T-cell (primary cell): ENCODE measurements at regions not wholly inside any gene's neighbourhood (a gene's known extent, or its start where the extent isn't known, plus 50 kb on each side); places are given as distances from the start of the nearest gene placed in this dataset.
A peak's percentile ranks its signal among the peaks of the same experiment; 100 is the strongest.

ENCODE experiments used
- ATAC-seq, 4 experiments: fragments of 200-7000 bp in 3 of 4; fragments of 150-1000 bp in 1 of 4; cut with Tn5 transposase; replicated peaks in 1 of 4; 1 replicate in 3 of 4; 2 replicates in 1 of 4; pipeline ENCODE4 v1.10.0; 2021; ENCODE audit warnings: moderate library complexity in 3 of 4, mild to moderate bottlenecking in 2 of 4, moderate number of reproducible peaks in 1 of 4
- CTCF ChIA-PET, 2 donors: fragments of 300-600 bp; sonication (Branson Sonifier 250); formaldehyde crosslinking; loops; one replicate each; lab custom pipeline; 2022; ENCODE audit warnings: antibody characterized with exemption in 2 of 2; lab: Charles Lee
- POLR2A ChIA-PET, 2 donors: fragments of 300-600 bp; sonication (Branson Sonifier 250); formaldehyde crosslinking; loops; one replicate each; lab custom pipeline; 2022; ENCODE audit warnings: antibody characterized with exemption in 2 of 2; lab: Charles Lee
- DNase-seq, 35 experiments: peaks; one replicate each; pipeline versions ENCODE4 v3.0.0 to v3.0.0-alpha.2; 2013 to 2023
- H3K27ac ChIP-seq: one replicate; pipeline ENCODE4 v1.5.1; 2013; ENCODE audit warnings: low read length
- H3K27me3 ChIP-seq, 2 experiments: replicated peaks in 1 of 2; 1 replicate in 1 of 2; 2 replicates in 1 of 2; pipeline versions ENCODE4 v1.6.1 to v1.7.0; 2013; ENCODE audit warnings: low read length in 1 of 2, mixed read lengths in 1 of 2; ENCODE audit not compliant: control insufficient read depth in 2 of 2, insufficient read depth in 2 of 2; ENCODE audit errors: extremely low read depth in 1 of 2
- H3K36me3 ChIP-seq, 2 donors: 1 replicate in 1 of 2; 2 replicates in 1 of 2; pipeline versions ENCODE4 v1.6.1 to v1.7.0; 2013; ENCODE audit warnings: low read length in 1 of 2; ENCODE audit not compliant: control insufficient read depth in 2 of 2, insufficient read depth in 1 of 2; ENCODE audit errors: extremely low read depth in 1 of 2
- H3K4me1 ChIP-seq, 2 experiments: 1 replicate in 1 of 2; 2 replicates in 1 of 2; pipeline versions ENCODE4 v1.6.1 to v1.7.0; 2013; ENCODE audit warnings: low read length in 2 of 2, mixed read lengths in 1 of 2; ENCODE audit not compliant: insufficient read depth in 2 of 2, control insufficient read depth in 1 of 2; ENCODE audit errors: extremely low read depth in 1 of 2
- H3K4me3 ChIP-seq, 2 donors: 1 replicate in 1 of 2; 2 replicates in 1 of 2; pipeline versions ENCODE4 v1.5.1 to v1.7.0; 2013; ENCODE audit warnings: mild to moderate bottlenecking in 2 of 2, low read length in 1 of 2, moderate library complexity in 1 of 2; ENCODE audit not compliant: control insufficient read depth in 1 of 2; ENCODE audit errors: extremely low read depth in 1 of 2
- H3K9me3 ChIP-seq: 2 replicates; pipeline ENCODE4 v1.7.0; 2013
- H3K27ac Mint-ChIP-seq, 2 donors: one replicate each; pipeline ENCODE4 v1.8.0; 2020 to 2021; ENCODE audit warnings: mild to moderate bottlenecking in 2 of 2, mixed read lengths in 2 of 2
- H3K27me3 Mint-ChIP-seq, 2 donors: one replicate each; pipeline ENCODE4 v1.8.0; 2021 to 2022; ENCODE audit warnings: mixed read lengths in 2 of 2
- H3K36me3 Mint-ChIP-seq: one replicate; pipeline ENCODE4 v1.8.0; 2021; ENCODE audit warnings: mixed read lengths
- H3K4me1 Mint-ChIP-seq, 3 donors: one replicate each; pipeline ENCODE4 v1.8.0; 2020 to 2022; ENCODE audit warnings: mixed read lengths in 3 of 3, mild to moderate bottlenecking in 1 of 3
- H3K4me3 Mint-ChIP-seq, 3 donors: one replicate each; pipeline ENCODE4 v1.8.0; 2020 to 2022; ENCODE audit warnings: mild to moderate bottlenecking in 3 of 3, mixed read lengths in 3 of 3, moderate library complexity in 3 of 3
- H3K9me3 Mint-ChIP-seq, 3 donors: one replicate each; pipeline ENCODE4 v1.8.0; 2020 to 2022; ENCODE audit warnings: mixed read lengths in 3 of 3
- WGBS: methylation state at CpG from one replicate; pipeline ENCODE4 v1.1.5; 2013; ENCODE audit warnings: missing lambda C conversion rate; ENCODE audit not compliant: insufficient coverage; 5-methylcytosine and 5-hydroxymethylcytosine counted together

- no peaks in the 10 kb centered on the region for H3K36me3 ChIP-seq
- no peaks in the 10 kb centered on the region for H3K27me3 ChIP-seq
- H3K4me3 ChIP-seq, result no peak overlapping the region
- Mint-ChIP-seq H3K27me3 (no peaks in the 10 kb centered on the region), H3K9me3 (peaks cover 0 to 4% (median 0%) of the 10 kb centered on the region in 3 donors), H3K4me1 (peaks cover 62 to 71% (median 69%) of the 10 kb centered on the region in 3 donors), H3K4me3 (no peak overlapping the region), H3K36me3 (no peaks in the 10 kb centered on the region), H3K27ac (no peak overlapping the region)
- DNase-seq, result no peak
- H3K4me1 ChIP-seq, result peaks cover 31 to 32% of the 10 kb centered on the region in 2 experiments
- no peaks in the 10 kb centered on the region for H3K9me3 ChIP-seq
- ChIA-PET POLR2A (interaction anchor here in 1 of 2 donors (1.2 kb wide), 1 partner anchor 19 kb away, joined by 4 read pairs; no protein-coding TSS in a partner anchor), CTCF (interaction anchor here in 1 of 2 donors (1.6 kb wide), 1 partner anchor 111 kb away, joined by 4 read pairs; no protein-coding TSS in a partner anchor)
- H3K27ac ChIP-seq, result no peak overlapping the region
- 100% methylated on average over 1 of the region's 3 CpGs for WGBS
- ATAC-seq, result no peak
These were observed 541.1 kb downstream of the ETS1 start for GRCh38 chr11:128046213-128046612.

- no peak overlapping the region for H3K27ac ChIP-seq
- H3K4me1 ChIP-seq, result peaks cover 29 to 33% of the 10 kb centered on the region in 2 experiments
- no peaks in the 10 kb centered on the region for H3K27me3 ChIP-seq
- CTCF ChIA-PET, result interaction anchor here in 1 of 2 donors (1.6 kb wide), 1 partner anchor 112 kb away, joined by 4 read pairs; no protein-coding TSS in a partner anchor
- Mint-ChIP-seq H3K4me3 (no peak overlapping the region), H3K36me3 (no peaks in the 10 kb centered on the region), H3K4me1 (peaks cover 62 to 70% (median 68%) of the 10 kb centered on the region in 3 donors), H3K9me3 (peaks cover 0 to 4% (median 0%) of the 10 kb centered on the region in 3 donors), H3K27me3 (no peaks in the 10 kb centered on the region), H3K27ac (peak overlapping the region in 1 of 2 donors; percentile 69)
- POLR2A ChIA-PET, result interaction anchor here in 1 of 2 donors (0.5 kb wide), 1 partner anchor 743 kb away, joined by 9 read pairs; no protein-coding TSS in a partner anchor
- no peaks in the 10 kb centered on the region for H3K9me3 ChIP-seq
- no peaks in the 10 kb centered on the region for H3K36me3 ChIP-seq
- DNase-seq, result no peak
- no CpG with 5 or more reads among the region's 4 CpGs for WGBS
- ATAC-seq, result peak in 1 of 4 experiments; percentile 44
- no peak overlapping the region for H3K4me3 ChIP-seq
These were observed 542.1 kb downstream of the ETS1 start for GRCh38 chr11:128045094-128045725.

- H3K27ac ChIP-seq, result peak overlapping the region; percentile 48
- 100% methylated on average over 1 of the region's 3 CpGs for WGBS
These were observed 545.0 kb downstream of the ETS1 start for GRCh38 chr11:128042290-128042751.

GRCh38 chr11:128040603-128041002, 546.8 kb downstream of the ETS1 start:
- Histone ChIP-seq H3K36me3 (no peaks in the 10 kb centered on the region), H3K9me3 (no peaks in the 10 kb centered on the region), H3K27me3 (no peaks in the 10 kb centered on the region), H3K4me3 (no peak overlapping the region), H3K27ac (peak overlapping the region; percentile 74), H3K4me1 (peaks cover 53% of the 10 kb centered on the region in 2 experiments)
- no CpG with 5 or more reads among the region's 3 CpGs for WGBS
- Mint-ChIP-seq H3K36me3 (no peaks in the 10 kb centered on the region), H3K4me1 (peaks cover 45 to 59% (median 46%) of the 10 kb centered on the region in 3 donors), H3K27ac (peak overlapping the region; percentile 83 to 84), H3K9me3 (peaks cover 0 to 4% (median 0%) of the 10 kb centered on the region in 3 donors), H3K27me3 (no peaks in the 10 kb centered on the region), H3K4me3 (peak overlapping the region in 1 of 3 donors; percentile 18)
- ChIA-PET POLR2A (interaction anchor here in 1 of 2 donors (0.6 kb wide), 1 partner anchor 198 kb away, joined by 3 read pairs; no protein-coding TSS in a partner anchor), CTCF (interaction anchor here in 1 of 2 donors (0.6 to 1.7 kb wide), 3 partner anchors 9 to 118 kb away, joined by 3 to 6 read pairs (median 3); no protein-coding TSS in a partner anchor)
- ATAC-seq (no peak), DNase-seq (no peak)

More at GRCh38 chr11:128042290-128042751, 545.0 kb downstream of the ETS1 start:
- ChIA-PET CTCF (no interaction called here), POLR2A (interaction anchor here in 1 of 2 donors (0.5 kb wide), 1 partner anchor 14 kb away, joined by 4 read pairs; no protein-coding TSS in a partner anchor)
- peaks cover 49 to 61% (median 49%) of the 10 kb centered on the region in 3 donors for H3K4me1 Mint-ChIP-seq
- no peaks in the 10 kb centered on the region for H3K36me3 Mint-ChIP-seq
- H3K9me3 ChIP-seq, result no peaks in the 10 kb centered on the region
- no peak for ATAC-seq
- no peaks in the 10 kb centered on the region for H3K27me3 Mint-ChIP-seq
- H3K36me3 ChIP-seq, result no peaks in the 10 kb centered on the region
- no peak overlapping the region for H3K4me3 Mint-ChIP-seq
- H3K4me1 ChIP-seq, result peaks cover 39 to 43% of the 10 kb centered on the region in 2 experiments
- peaks cover 0 to 4% (median 0%) of the 10 kb centered on the region in 3 donors for H3K9me3 Mint-ChIP-seq
- H3K27me3 ChIP-seq, result no peaks in the 10 kb centered on the region
- H3K27ac Mint-ChIP-seq, result peak overlapping the region; percentile 81 to 87
- H3K4me3 ChIP-seq, result no peak overlapping the region
- no peak for DNase-seq

GRCh38 chr11:128039140-128040021, 548.0 kb downstream of the ETS1 start:
- Histone ChIP-seq H3K27ac (peak overlapping the region; percentile 74), H3K9me3 (no peaks in the 10 kb centered on the region), H3K4me3 (peak overlapping the region; percentile 18 to 40), H3K27me3 (no peaks in the 10 kb centered on the region), H3K36me3 (no peaks in the 10 kb centered on the region), H3K4me1 (peaks cover 53 to 59% of the 10 kb centered on the region in 2 experiments)
- Mint-ChIP-seq H3K4me1 (peaks cover 34 to 49% (median 35%) of the 10 kb centered on the region in 3 donors), H3K9me3 (peaks cover 0 to 4% (median 0%) of the 10 kb centered on the region in 3 donors), H3K27ac (peak overlapping the region in 1 of 2 donors; percentile 93), H3K4me3 (peak overlapping the region in 2 of 3 donors; percentile 57 to 70), H3K36me3 (no peaks in the 10 kb centered on the region), H3K27me3 (no peaks in the 10 kb centered on the region)
- ATAC-seq, result peak; percentile 96 to 98 (median 98)
- DNase-seq, result peak; percentile 58 to 89 (median 73)
- CTCF ChIA-PET, result interaction anchor here (0.7 to 3.4 kb wide), 16 partner anchors 10 to 826 kb away, joined by 3 to 62 read pairs (median 5); no protein-coding TSS in a partner anchor
- WGBS, result 0% methylated on average over 2 of the region's 8 CpGs
- POLR2A ChIA-PET, result interaction anchor here (0.6 to 1.4 kb wide), 7 partner anchors 9 to 657 kb away, joined by 3 read pairs; no protein-coding TSS in a partner anchor
